Neural cell (in vitro differentiated cells): ENCODE measurements at regions not wholly inside any gene's neighbourhood (a gene's known extent, or its start where the extent isn't known, plus 50 kb on each side); places are given as distances from the start of the nearest gene placed in this dataset.

Source experiments
- CTCF ChIP-seq: fragments of 450-650 bp; IDR thresholded peaks from 2 replicates; pipeline ENCODE4 v1.5.1; 2014; ENCODE audit warnings: antibody characterized with exemption, mild to moderate bottlenecking, moderate library complexity; ENCODE audit not compliant: poor library complexity, severe bottlenecking
- EP300 ChIP-seq: fragments of 450-650 bp; conservative IDR thresholded peaks from 2 replicates; pipeline ENCODE4 v1.6.1; 2014; ENCODE audit warnings: antibody characterized with exemption, mild to moderate bottlenecking, moderate library complexity; ENCODE audit not compliant: poor library complexity, severe bottlenecking
- EZH2 ChIP-seq: fragments of 200-600, 300-800 bp; shearing (Covaris generic), sonication (generic); IDR thresholded peaks from 2 replicates; pipeline ENCODE4 v1.6.1; 2014; ENCODE audit warnings: antibody characterized with exemption, low read length, borderline replicate concordance, mild to moderate bottlenecking; ENCODE audit not compliant: insufficient read depth, poor library complexity, severe bottlenecking
- POLR2AphosphoS5 ChIP-seq: IDR thresholded peaks from 2 replicates; pipeline ENCODE4 v1.6.1; 2012

DNA sequence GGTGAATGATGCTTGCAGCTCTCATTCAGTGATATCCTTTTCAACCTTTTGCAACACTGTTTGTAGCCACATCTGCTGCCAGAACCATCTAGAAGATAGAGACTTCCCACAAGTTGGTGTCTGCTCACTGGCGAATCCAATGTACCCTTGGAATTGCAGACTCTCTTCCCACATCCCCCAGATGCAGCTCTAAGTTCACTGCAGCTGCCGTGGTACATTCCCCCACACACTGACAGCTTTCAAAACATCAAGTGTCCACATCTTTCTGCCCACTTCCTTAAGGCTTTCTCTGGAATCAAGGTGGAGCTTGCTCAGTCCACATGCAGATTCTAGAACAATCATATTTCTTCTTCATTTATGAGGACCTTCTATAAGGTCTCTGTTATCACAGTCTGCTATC is 99.2 kb downstream of the PLPPR4 start:
- TF ChIP-seq CTCF (no peak), POLR2AphosphoS5 (no peak), EP300 (no peak), EZH2 (no peak)
